ENCODE measurements at regions not wholly inside any gene's neighbourhood (a gene's known extent, or its start where the extent isn't known, plus 50 kb on each side); places are given as distances from the start of the nearest gene placed in this dataset.

DNA sequence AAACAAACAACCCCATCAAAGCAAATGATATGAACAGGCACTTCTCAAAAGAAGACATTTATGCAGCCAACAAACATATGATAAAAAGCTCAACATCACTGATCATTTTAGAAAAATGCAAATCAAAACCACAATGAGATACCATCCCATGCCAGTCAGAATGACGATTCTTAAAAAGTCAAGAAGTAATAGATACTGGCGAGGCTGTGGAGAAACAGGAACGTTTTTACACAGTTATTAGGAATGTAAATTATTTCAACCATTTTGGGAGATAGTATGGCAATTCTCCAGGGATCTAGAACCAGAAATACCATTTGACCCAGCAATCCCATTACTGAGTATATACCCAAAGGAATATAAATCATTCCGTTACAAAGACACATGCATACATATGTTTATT, 370.4 kb downstream of the HHIPL2 start:
- peak; percentile 62 for DNase-seq (ENCODE audit: low read depth)

- DNase-seq (ENCODE audit: low read depth) = peak; percentile 51
Measured at GRCh38 chr1:222171005-222171404, 376.9 kb downstream of the HHIPL2 start.

- no peak for DNase-seq (ENCODE audit: low read depth)
Measured at GRCh38 chr1:222168621-222169020, 379.3 kb downstream of the HHIPL2 start.

- DNase-seq (ENCODE audit: low read depth) = peak; percentile 34
Measured at GRCh38 chr1:222167896-222168295, 380.0 kb downstream of the HHIPL2 start.

GRCh38 chr1:222167111-222167510, 380.8 kb downstream of the HHIPL2 start:
- peak; percentile 100 for DNase-seq (ENCODE audit: low read depth)

GRCh38 chr1:222165629-222166028, 382.3 kb downstream of the HHIPL2 start:
- DNase-seq (ENCODE audit: low read depth) = no peak

- DNase-seq (ENCODE audit: low read depth) = no peak
Measured at GRCh38 chr1:222163895-222164294, 384.0 kb downstream of the HHIPL2 start.

GRCh38 chr1:222161676-222162075, 386.2 kb downstream of the HHIPL2 start:
- DNase-seq (ENCODE audit: low read depth) = peak; percentile 80

DNA sequence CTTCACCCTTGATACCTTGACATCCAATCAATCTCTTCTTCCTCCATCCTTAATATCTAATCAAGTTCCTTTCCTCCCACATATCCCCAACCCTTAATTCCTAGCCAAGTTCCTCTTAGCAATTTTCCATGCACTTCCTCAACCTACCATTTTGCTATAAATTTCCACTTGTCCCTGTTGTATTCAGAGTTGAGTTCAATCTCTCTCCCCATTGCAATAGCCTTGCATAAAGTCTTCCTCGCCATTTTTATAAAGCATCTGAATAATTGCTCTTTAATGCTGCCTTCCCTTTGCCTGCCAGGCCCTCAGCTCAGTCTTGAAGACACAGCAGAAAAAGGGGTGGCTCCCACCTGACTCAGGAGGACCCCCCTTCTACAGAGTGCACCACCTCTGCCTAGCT, 390.3 kb downstream of the HHIPL2 start:
- DNase-seq (ENCODE audit: low read depth) = no peak

GRCh38 chr1:222140206-222140605, 398.3 kb upstream of the DUSP10 start:
- DNase-seq (ENCODE audit: low read depth) = peak; percentile 55

DNA sequence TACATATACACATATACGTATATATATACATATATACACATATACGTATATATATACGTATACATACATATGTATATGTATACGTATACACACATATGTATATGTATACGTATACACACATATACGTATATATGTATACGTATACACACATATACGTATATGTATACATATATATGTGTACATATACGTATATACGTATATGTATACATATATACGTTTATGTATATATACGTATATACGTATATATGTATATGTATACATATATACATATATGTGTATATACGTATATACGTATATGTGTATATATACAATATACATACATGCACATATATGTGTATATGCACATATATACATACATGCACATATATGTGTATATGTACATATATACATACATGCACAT, 396.2 kb upstream of the DUSP10 start:
- DNase-seq (ENCODE audit: low read depth) = no peak

GRCh38 chr1:222136869-222137268, 395.0 kb upstream of the DUSP10 start:
- DNase-seq (ENCODE audit: low read depth) = no peak

DNA sequence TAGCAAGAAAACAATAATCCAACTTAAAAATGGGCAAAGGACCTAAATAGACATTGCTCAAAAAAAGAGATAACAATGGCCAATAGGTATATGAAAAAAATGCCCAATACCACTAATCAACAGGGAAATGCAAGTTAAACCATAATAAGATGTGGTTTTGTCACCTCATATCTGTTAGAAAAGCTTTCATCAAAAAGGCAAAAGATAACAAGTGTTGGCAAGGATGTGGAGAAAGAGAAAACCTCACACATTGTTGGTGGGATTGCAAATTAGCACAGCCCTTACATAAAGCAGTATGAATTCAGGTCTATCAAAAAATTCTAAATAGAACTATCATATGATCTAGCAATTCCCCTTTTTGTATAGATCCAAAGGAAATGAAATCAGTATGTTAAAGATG, 387.2 kb upstream of the DUSP10 start:
- DNase-seq (ENCODE audit: low read depth) = no peak

DNA sequence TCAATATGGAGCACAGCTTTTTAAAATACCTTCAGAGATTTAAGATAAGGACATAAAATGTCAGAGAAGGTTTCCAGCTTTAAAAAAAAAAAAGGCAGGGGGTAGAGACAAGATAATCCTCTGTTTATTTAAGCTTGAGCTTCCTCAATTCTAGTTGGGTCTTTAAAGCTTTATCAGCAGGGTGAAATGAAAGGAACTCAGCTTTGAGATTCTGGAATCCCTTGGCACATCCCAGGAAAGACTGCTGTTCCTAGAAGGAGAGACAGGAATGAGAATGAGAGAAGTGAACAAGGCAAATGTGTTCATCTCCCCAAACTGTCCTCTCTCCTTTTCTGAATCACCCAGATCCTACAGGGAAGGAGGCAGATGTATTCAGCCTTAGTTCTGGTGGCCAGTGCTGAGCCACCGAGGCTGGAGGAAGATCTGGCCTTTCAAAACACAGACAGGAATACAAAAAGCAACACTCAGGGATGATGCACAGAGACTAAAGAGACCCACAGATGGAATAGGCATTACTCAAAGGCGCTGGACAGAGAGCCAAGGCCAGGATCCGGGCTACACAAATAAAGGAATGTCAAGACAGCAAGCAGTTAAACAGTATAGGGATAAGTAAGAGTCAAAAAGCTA, 385.8 kb upstream of the DUSP10 start:
- DNase-seq (ENCODE audit: low read depth) = no peak

DNA sequence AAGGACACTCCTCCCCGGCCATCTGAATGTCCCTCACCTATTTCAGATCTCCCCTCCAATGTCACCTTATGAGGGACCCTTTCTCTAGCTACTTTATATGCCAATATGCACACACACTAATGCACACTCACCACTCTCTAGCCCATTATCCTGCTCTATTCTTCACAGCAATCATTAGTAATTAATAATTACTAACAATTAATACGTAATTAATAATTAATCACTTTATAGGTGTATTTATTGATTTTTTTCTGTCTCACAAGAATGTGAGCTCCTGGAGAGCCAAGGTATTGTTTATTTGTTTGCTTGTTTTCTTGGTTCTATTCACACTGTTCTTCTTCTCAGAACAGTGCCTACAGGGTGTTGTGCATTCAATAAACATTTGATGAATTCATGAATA, 385.2 kb upstream of the DUSP10 start:
- DNase-seq (ENCODE audit: low read depth) = no peak

- no peak for DNase-seq (ENCODE audit: low read depth)
Measured at GRCh38 chr1:222126052-222126451, 384.2 kb upstream of the DUSP10 start.

- peak; percentile 31 for DNase-seq (ENCODE audit: low read depth)
Measured at GRCh38 chr1:222124602-222125001, 382.7 kb upstream of the DUSP10 start.

DNA sequence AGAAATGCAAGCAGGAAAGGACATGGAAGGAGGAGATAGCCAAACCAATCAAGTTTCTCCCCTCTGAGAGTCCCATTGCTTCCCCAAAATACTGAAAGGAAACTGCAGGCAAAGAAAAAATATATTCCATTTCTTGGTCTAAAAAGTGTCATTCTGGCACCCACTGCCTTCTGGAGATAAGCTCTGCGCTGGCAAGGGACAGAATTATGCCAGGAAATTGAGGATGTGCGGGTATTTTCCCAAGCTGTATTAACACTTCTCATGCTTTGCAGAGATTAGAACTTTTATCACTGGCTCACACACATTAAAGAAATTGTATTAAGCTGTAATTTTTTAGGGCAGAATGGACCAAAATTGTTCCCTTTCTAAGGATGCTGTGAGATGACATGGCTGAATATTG, 381.2 kb upstream of the DUSP10 start:
- no peak for DNase-seq (ENCODE audit: low read depth)

DNA sequence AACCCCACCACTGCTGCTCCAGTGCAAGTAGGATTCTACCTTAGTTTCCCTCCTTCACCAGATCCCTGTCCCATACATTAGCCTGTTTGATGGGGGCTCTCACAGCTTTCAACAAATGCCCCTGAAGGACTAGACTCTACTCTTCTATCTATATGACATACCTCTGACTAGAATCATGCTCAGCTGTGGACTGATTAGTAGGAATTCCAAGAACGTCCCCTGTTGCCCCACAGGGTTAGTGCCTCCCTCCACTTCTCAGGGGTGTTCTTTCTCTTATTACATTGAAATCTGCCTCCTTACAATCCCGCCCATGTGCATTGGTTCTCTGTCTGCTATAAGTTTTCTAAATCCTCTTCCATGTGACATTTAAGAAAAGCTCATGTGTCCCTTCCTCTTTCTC, 375.9 kb upstream of the DUSP10 start:
- no peak for DNase-seq (ENCODE audit: low read depth)

- no peak for DNase-seq (ENCODE audit: low read depth)
Measured at GRCh38 chr1:222114536-222115156, 372.8 kb upstream of the DUSP10 start.

GRCh38 chr1:222109836-222110235, 367.9 kb upstream of the DUSP10 start:
- peak; percentile 52 for DNase-seq (ENCODE audit: low read depth)

- no peak for DNase-seq (ENCODE audit: low read depth)
Measured at GRCh38 chr1:222107975-222108374, 366.1 kb upstream of the DUSP10 start.

GRCh38 chr1:222107267-222107666, 365.4 kb upstream of the DUSP10 start:
- no peak for DNase-seq (ENCODE audit: low read depth)

DNA sequence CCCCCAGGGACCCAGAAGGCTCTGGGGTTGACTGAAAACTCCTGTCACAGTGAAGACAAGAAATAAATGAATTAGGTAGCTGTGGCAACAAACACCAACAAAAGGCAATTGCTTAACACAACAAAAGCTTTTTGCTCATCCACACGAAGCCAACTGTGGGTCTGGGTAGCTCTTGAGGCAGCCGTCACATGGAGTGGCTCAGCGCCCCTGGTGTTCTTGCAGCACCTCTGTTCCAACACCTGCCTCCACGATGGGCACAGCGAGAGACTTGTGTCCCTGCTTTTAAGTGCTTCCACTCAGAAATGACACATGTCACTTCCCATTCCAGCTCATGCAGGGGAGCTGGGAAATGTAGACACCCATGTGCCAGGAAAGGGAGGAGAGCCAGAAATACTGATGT, 364.5 kb upstream of the DUSP10 start:
- no peak for DNase-seq (ENCODE audit: low read depth)

Data from LHCN-M2 (cell line).